B cell (primary cell): ENCODE measurements at regions not wholly inside any gene's neighbourhood (a gene's known extent, or its start where the extent isn't known, plus 50 kb on each side); places are given as distances from the start of the nearest gene placed in this dataset.

ENCODE experiments used
- ATAC-seq: fragments of 200-7000 bp; cut with Tn5 transposase; one replicate; pipeline ENCODE4 v1.10.0; 2021; ENCODE audit warnings: low read depth, mild to moderate bottlenecking, moderate number of reproducible peaks, moderate library complexity
- CTCF ChIA-PET: fragments of 350-600 bp; sonication (Branson Sonifier 250); formaldehyde crosslinking; loops from one replicate; lab custom pipeline; 2021; ENCODE audit warnings: antibody characterized with exemption, inconsistent platforms; lab: Charles Lee
- POLR2A ChIA-PET: fragments of 350-600 bp; sonication (Branson Sonifier 250); formaldehyde crosslinking; loops from one replicate; lab custom pipeline; 2021; ENCODE audit warnings: antibody characterized with exemption; lab: Charles Lee
- DNase-seq: peaks from one replicate; pipeline ENCODE4 v3.0.0; 2013
- H2AFZ ChIP-seq: 2 replicates; pipeline ENCODE4 v1.6.1; 2012; ENCODE audit warnings: mild to moderate bottlenecking, low read depth, low read length; ENCODE audit not compliant: insufficient read depth, poor library complexity, severe bottlenecking
- H3K27ac ChIP-seq, 2 donors: 1 replicate in 1 of 2; 2 replicates in 1 of 2; pipeline ENCODE4 v1.5.1; 2012 to 2013; ENCODE audit warnings: low read length in 2 of 2, mild to moderate bottlenecking in 2 of 2, moderate library complexity in 1 of 2
- H3K27me3 ChIP-seq, 4 experiments: fragments of 200-600 bp in 1 of 4; sonication (generic) in 1 of 4; replicated peaks in 1 of 4; 1 replicate in 2 of 4; 2 replicates in 2 of 4; pipeline versions ENCODE4 v1.6.1 to v1.7.0; 2013 to 2016; ENCODE audit warnings: low read length in 3 of 4, mild to moderate bottlenecking in 2 of 4, mixed read lengths in 1 of 4, moderate library complexity in 1 of 4; ENCODE audit not compliant: insufficient read depth in 4 of 4, control insufficient read depth in 3 of 4; ENCODE audit errors: control extremely low read depth in 1 of 4
- H3K36me3 ChIP-seq, 2 experiments: replicated peaks in 1 of 2; 1 replicate in 1 of 2; 2 replicates in 1 of 2; pipeline versions ENCODE4 v1.6.1 to v1.7.1; 2013; ENCODE audit warnings: low read length in 1 of 2; ENCODE audit not compliant: insufficient read depth in 2 of 2, control insufficient read depth in 1 of 2; ENCODE audit errors: control extremely low read depth in 1 of 2, extremely low read depth in 1 of 2
- H3K4me1 ChIP-seq, 2 donors: fragments of 200-600 bp in 1 of 2; sonication (generic) in 1 of 2; 1 replicate in 1 of 2; 2 replicates in 1 of 2; pipeline versions ENCODE4 v1.5.1 to v1.6.1; 2013 to 2017; ENCODE audit warnings: low read length in 2 of 2; ENCODE audit not compliant: control insufficient read depth in 2 of 2, insufficient read depth in 2 of 2
- H3K4me2 ChIP-seq: replicated peaks from 2 replicates; pipeline ENCODE3; 2012; ENCODE audit warnings: mild to moderate bottlenecking, low read depth, low read length; ENCODE audit not compliant: poor library complexity, severe bottlenecking
- H3K4me3 ChIP-seq, 5 experiments: fragments of 200-600 bp in 1 of 5; sonication (generic) in 1 of 5; 1 replicate in 3 of 5; 2 replicates in 2 of 5; pipeline versions ENCODE4 v1.5.1 to v1.7.0; 2011 to 2016; ENCODE audit warnings: low read length in 4 of 5, mild to moderate bottlenecking in 4 of 5, low read depth in 2 of 5, control low read depth in 1 of 5, moderate library complexity in 1 of 5; ENCODE audit not compliant: insufficient read depth in 1 of 5; ENCODE audit errors: control extremely low read depth in 1 of 5, extremely low read depth in 1 of 5
- H3K79me2 ChIP-seq: fragments of 200-600 bp; sonication (generic); one replicate; pipeline ENCODE4 v1.6.0; 2016; ENCODE audit warnings: low read length; ENCODE audit not compliant: control insufficient read depth, insufficient read depth
- H3K9ac ChIP-seq: fragments of 200-600 bp; sonication (generic); 2 replicates; pipeline ENCODE4 v1.6.1; 2017; ENCODE audit warnings: mild to moderate bottlenecking, low read length, moderate library complexity
- H3K9me3 ChIP-seq, 3 donors: one replicate each; pipeline versions ENCODE4 v1.6.1 to v1.7.1; 2013; ENCODE audit warnings: low read length in 2 of 3; ENCODE audit not compliant: control insufficient read depth in 2 of 3, insufficient read depth in 1 of 3; ENCODE audit errors: control extremely low read depth in 1 of 3
- H4K20me1 ChIP-seq: 2 replicates; pipeline ENCODE4 v1.6.0; 2012; ENCODE audit warnings: mild to moderate bottlenecking, low read length; ENCODE audit not compliant: insufficient read depth, control insufficient read depth, poor library complexity, severe bottlenecking
- H3K27ac Mint-ChIP-seq: one replicate; pipeline ENCODE4 v1.8.0; 2021; ENCODE audit warnings: mixed read lengths
- H3K27me3 Mint-ChIP-seq: one replicate; pipeline ENCODE4 v1.8.0; 2021; ENCODE audit warnings: mixed read lengths
- H3K4me1 Mint-ChIP-seq: one replicate; pipeline ENCODE4 v1.8.0; 2021; ENCODE audit warnings: mixed read lengths
- H3K4me3 Mint-ChIP-seq: one replicate; pipeline ENCODE4 v1.8.0; 2021; ENCODE audit warnings: mixed read lengths
- H3K9me3 Mint-ChIP-seq: one replicate; pipeline ENCODE4 v1.8.0; 2022; ENCODE audit warnings: mixed read lengths; ENCODE audit not compliant: insufficient read depth
- EZH2 ChIP-seq: IDR thresholded peaks from 2 replicates; pipeline ENCODE4 v1.6.1; 2012; ENCODE audit warnings: borderline replicate concordance, low read depth, mild to moderate bottlenecking, moderate library complexity, low read length; ENCODE audit not compliant: insufficient read depth, poor library complexity, severe bottlenecking
- WGBS: methylation state at CpG from one replicate; pipeline ENCODE4 v1.1.5; 2013; ENCODE audit warnings: missing lambda C conversion rate; ENCODE audit not compliant: insufficient coverage; 5-methylcytosine and 5-hydroxymethylcytosine counted together
- intact Hi-C: fragments of 100-400 bp; cut with micrococcal nuclease; formaldehyde crosslinking; loops from one replicate; pipeline ENCODE4 v1.10.0; 2022
- TF ChIP-seq, protein P1 (sequence below): fragments of 200-600 bp; IDR thresholded peaks from one replicate; pipeline ENCODE4 v1.8.0; 2022; ENCODE audit warnings: antibody characterized with exemption, mild to moderate bottlenecking

DNA sequence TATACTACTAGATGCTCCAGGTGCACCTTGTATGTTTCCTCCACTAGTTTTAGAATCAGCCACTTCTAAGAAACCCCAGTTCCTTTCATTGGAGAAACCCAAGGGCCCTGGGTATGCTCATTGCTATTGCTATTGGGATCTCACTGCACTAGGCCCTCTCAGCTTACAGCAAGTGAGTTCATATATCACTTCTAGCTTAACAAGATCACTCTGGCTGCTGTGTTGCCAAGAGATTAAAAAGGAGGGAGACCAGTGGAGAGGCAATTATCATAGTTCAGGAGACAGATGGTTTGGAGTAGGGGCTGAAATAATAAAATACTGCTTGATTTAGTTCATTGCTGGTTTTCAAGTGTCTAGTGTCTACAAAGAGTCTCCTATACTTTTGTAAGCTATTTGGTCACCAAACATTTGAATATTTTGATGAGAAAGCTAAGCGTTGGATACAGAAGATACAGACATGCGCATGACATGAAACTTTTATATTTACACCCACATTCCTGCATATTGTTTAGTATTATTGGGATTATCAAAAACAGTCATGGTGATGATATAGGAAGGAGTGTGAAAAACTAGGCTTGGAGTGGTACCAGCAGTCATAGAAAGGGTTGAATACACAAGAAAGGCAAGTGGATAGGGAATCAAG, 671.9 kb downstream of the ADGRL2 start:
- WGBS = no CpG with 5 or more reads among the region's 2 CpGs
- H3K9me3 Mint-ChIP-seq = no peaks in the 10 kb centered on the region
- H2AFZ ChIP-seq = no peak overlapping the region
- no peak overlapping the region for H3K27ac Mint-ChIP-seq
- no peaks in the 10 kb centered on the region for H3K27me3 Mint-ChIP-seq
- H3K27ac ChIP-seq = no peak overlapping the region
- no peak overlapping the region for H3K4me3 Mint-ChIP-seq
- H4K20me1 ChIP-seq = no peaks in the 10 kb centered on the region
- ChIA-PET POLR2A (no interaction called here), CTCF (no interaction called here)
- H3K27me3 ChIP-seq = no peaks in the 10 kb centered on the region
- no peak overlapping the region for H3K4me2 ChIP-seq
- H3K9me3 ChIP-seq = no peaks in the 10 kb centered on the region
- peaks cover 4% of the 10 kb centered on the region for H3K4me1 Mint-ChIP-seq
- DNase-seq (no peak), ATAC-seq (no peak)
- TF ChIP-seq EZH2 = no peak
- TF ChIP-seq, protein P1, sequence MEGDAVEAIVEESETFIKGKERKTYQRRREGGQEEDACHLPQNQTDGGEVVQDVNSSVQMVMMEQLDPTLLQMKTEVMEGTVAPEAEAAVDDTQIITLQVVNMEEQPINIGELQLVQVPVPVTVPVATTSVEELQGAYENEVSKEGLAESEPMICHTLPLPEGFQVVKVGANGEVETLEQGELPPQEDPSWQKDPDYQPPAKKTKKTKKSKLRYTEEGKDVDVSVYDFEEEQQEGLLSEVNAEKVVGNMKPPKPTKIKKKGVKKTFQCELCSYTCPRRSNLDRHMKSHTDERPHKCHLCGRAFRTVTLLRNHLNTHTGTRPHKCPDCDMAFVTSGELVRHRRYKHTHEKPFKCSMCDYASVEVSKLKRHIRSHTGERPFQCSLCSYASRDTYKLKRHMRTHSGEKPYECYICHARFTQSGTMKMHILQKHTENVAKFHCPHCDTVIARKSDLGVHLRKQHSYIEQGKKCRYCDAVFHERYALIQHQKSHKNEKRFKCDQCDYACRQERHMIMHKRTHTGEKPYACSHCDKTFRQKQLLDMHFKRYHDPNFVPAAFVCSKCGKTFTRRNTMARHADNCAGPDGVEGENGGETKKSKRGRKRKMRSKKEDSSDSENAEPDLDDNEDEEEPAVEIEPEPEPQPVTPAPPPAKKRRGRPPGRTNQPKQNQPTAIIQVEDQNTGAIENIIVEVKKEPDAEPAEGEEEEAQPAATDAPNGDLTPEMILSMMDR = no peak
- no peak overlapping the region for H3K4me3 ChIP-seq
- H3K79me2 ChIP-seq = no peaks in the 10 kb centered on the region
- intact Hi-C loops = no loop called here
- H3K9ac ChIP-seq = no peak overlapping the region
- no peaks in the 10 kb centered on the region for H3K36me3 ChIP-seq
- H3K4me1 ChIP-seq = no peaks in the 10 kb centered on the region

DNA sequence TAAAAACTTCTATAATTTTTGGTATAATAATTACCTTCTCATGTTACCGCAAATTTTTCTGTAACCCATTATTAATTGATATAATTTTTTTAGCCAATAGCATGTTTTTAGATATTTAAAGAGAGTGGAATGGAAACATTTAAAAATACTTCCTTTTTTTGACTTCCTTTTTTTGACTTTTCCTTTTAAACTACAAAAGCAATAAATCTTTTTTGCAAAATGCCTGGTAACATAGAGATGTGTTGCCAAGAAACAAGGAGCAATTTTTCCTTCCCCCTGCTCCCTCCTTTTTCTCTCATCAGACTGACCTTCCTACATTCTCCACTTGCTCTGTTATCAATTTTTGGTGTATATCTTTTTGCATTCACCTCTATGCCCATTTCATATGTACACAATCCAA, 666.2 kb downstream of the ADGRL2 start:
- H4K20me1 ChIP-seq = no peaks in the 10 kb centered on the region
- H3K27ac ChIP-seq = no peak overlapping the region
- Mint-ChIP-seq H3K9me3 (no peaks in the 10 kb centered on the region), H3K27me3 (no peaks in the 10 kb centered on the region), H3K27ac (no peak overlapping the region), H3K4me1 (peaks cover 6% of the 10 kb centered on the region), H3K4me3 (no peak overlapping the region)
- TF ChIP-seq, protein P1 = no peak
- no peak for TF ChIP-seq EZH2
- no peak overlapping the region for H2AFZ ChIP-seq
- no peak overlapping the region for H3K9ac ChIP-seq
- DNase-seq (no peak), ATAC-seq (no peak)
- H3K9me3 ChIP-seq = no peaks in the 10 kb centered on the region
- ChIA-PET POLR2A (no interaction called here), CTCF (no interaction called here)
- intact Hi-C loops = no loop called here
- H3K79me2 ChIP-seq = no peaks in the 10 kb centered on the region
- no peaks in the 10 kb centered on the region for H3K4me1 ChIP-seq
- H3K36me3 ChIP-seq = no peaks in the 10 kb centered on the region
- no peaks in the 10 kb centered on the region for H3K27me3 ChIP-seq
- no peak overlapping the region for H3K4me3 ChIP-seq
- WGBS = no CpG with 5 or more reads among the region's 1 CpG
- H3K4me2 ChIP-seq = no peak overlapping the region
